ENCODE measurements at regions not wholly inside any gene's neighbourhood (a gene's known extent, or its start where the extent isn't known, plus 50 kb on each side); places are given as distances from the start of the nearest gene placed in this dataset.

- CTCF ChIA-PET, result interaction anchor here (0.6 to 1.3 kb wide), 12 partner anchors 9 to 745 kb away, joined by 3 to 6 read pairs (median 4); no protein-coding TSS in a partner anchor
- Mint-ChIP-seq H3K27me3 (peaks cover 2% of the 10 kb centered on the region), H3K27ac (no peak overlapping the region), H3K4me1 (peaks cover 15% of the 10 kb centered on the region), H3K4me3 (no peak overlapping the region), H3K9me3 (no peaks in the 10 kb centered on the region), H3K36me3 (ENCODE audit: low read depth) (no peaks in the 10 kb centered on the region)
- POLR2A ChIA-PET, result no interaction called here
- peak; percentile 68 for DNase-seq
Observed at GRCh38 chr14:32254952-32255679, 52.0 kb upstream of the RNU6-8 start.

- no peaks in the 10 kb centered on the region for H3K9me3 Mint-ChIP-seq
- H3K4me1 Mint-ChIP-seq, result peaks cover 18% of the 10 kb centered on the region
- no peak for DNase-seq
- H3K27me3 Mint-ChIP-seq, result peaks cover 2% of the 10 kb centered on the region
- H3K27ac Mint-ChIP-seq, result no peak overlapping the region
- no peak overlapping the region for H3K4me3 Mint-ChIP-seq
- no peaks in the 10 kb centered on the region for H3K36me3 Mint-ChIP-seq (ENCODE audit: low read depth)
- CTCF ChIA-PET, result no interaction called here
- POLR2A ChIA-PET, result no interaction called here
Observed at GRCh38 chr14:32255789-32256188, 52.7 kb upstream of the RNU6-8 start.

GRCh38 chr14:32256576-32256975, 53.5 kb upstream of the RNU6-8 start:
- DNase-seq, result no peak
- Mint-ChIP-seq H3K27ac (no peak overlapping the region), H3K4me1 (peaks cover 18% of the 10 kb centered on the region), H3K4me3 (no peak overlapping the region), H3K9me3 (no peaks in the 10 kb centered on the region), H3K36me3 (ENCODE audit: low read depth) (no peaks in the 10 kb centered on the region), H3K27me3 (peaks cover 2% of the 10 kb centered on the region)
- ChIA-PET POLR2A (no interaction called here), CTCF (no interaction called here)

GRCh38 chr14:32258336-32258993, 55.4 kb upstream of the RNU6-8 start:
- POLR2A ChIA-PET, result no interaction called here
- Mint-ChIP-seq H3K27me3 (no peaks in the 10 kb centered on the region), H3K9me3 (peaks cover 8% of the 10 kb centered on the region), H3K4me1 (peaks cover 18% of the 10 kb centered on the region), H3K36me3 (ENCODE audit: low read depth) (no peaks in the 10 kb centered on the region), H3K4me3 (no peak overlapping the region), H3K27ac (no peak overlapping the region)
- no peak for DNase-seq
- CTCF ChIA-PET, result no interaction called here

GRCh38 chr14:32259368-32260013, 56.4 kb upstream of the RNU6-8 start:
- Mint-ChIP-seq H3K36me3 (ENCODE audit: low read depth) (peaks cover 5% of the 10 kb centered on the region), H3K4me3 (no peak overlapping the region), H3K9me3 (peaks cover 16% of the 10 kb centered on the region), H3K4me1 (peaks cover 18% of the 10 kb centered on the region), H3K27me3 (peaks cover 5% of the 10 kb centered on the region), H3K27ac (peak overlapping the region; percentile 3)
- no peak for DNase-seq
- ChIA-PET CTCF (interaction anchor here (1.2 kb wide), 1 partner anchor 8 kb away, joined by 3 read pairs; no protein-coding TSS in a partner anchor), POLR2A (no interaction called here)

GRCh38 chr14:32263939-32264567, 61.0 kb upstream of the RNU6-8 start:
- no peak for DNase-seq
- H3K36me3 Mint-ChIP-seq (ENCODE audit: low read depth), result peaks cover 5% of the 10 kb centered on the region
- H3K27me3 Mint-ChIP-seq, result peaks cover 8% of the 10 kb centered on the region
- ChIA-PET POLR2A (no interaction called here), CTCF (interaction anchor here (1.8 kb wide), 1 partner anchor 9 kb away, joined by 4 read pairs; no protein-coding TSS in a partner anchor)
- H3K4me1 Mint-ChIP-seq, result peaks cover 13% of the 10 kb centered on the region
- H3K27ac Mint-ChIP-seq, result no peak overlapping the region
- peaks cover 18% of the 10 kb centered on the region for H3K9me3 Mint-ChIP-seq
- H3K4me3 Mint-ChIP-seq, result no peak overlapping the region

GRCh38 chr14:32265584-32265983, 62.5 kb upstream of the RNU6-8 start:
- DNase-seq, result no peak
- ChIA-PET POLR2A (no interaction called here), CTCF (interaction anchor here (0.6 kb wide), 1 partner anchor 1303 kb away, joined by 3 read pairs; no protein-coding TSS in a partner anchor)
- peaks cover 5% of the 10 kb centered on the region for H3K36me3 Mint-ChIP-seq (ENCODE audit: low read depth)
- peaks cover 2% of the 10 kb centered on the region for H3K4me1 Mint-ChIP-seq
- H3K27ac Mint-ChIP-seq, result no peak overlapping the region
- H3K9me3 Mint-ChIP-seq, result peaks cover 18% of the 10 kb centered on the region
- H3K27me3 Mint-ChIP-seq, result peaks cover 8% of the 10 kb centered on the region
- H3K4me3 Mint-ChIP-seq, result no peak overlapping the region

GRCh38 chr14:32277998-32278397, 51.1 kb upstream of the AKAP6 start:
- H3K27me3 Mint-ChIP-seq, result peaks cover 10% of the 10 kb centered on the region
- DNase-seq, result no peak
- H3K36me3 Mint-ChIP-seq (ENCODE audit: low read depth), result no peaks in the 10 kb centered on the region
- H3K27ac Mint-ChIP-seq, result no peak overlapping the region
- POLR2A ChIA-PET, result no interaction called here
- CTCF ChIA-PET, result no interaction called here
- H3K4me1 Mint-ChIP-seq, result no peaks in the 10 kb centered on the region
- H3K9me3 Mint-ChIP-seq, result no peaks in the 10 kb centered on the region
- no peak overlapping the region for H3K4me3 Mint-ChIP-seq

Data from activated CD4-positive, alpha-beta T cell treated with anti-CD3 and anti-CD28 coated beads, Interleukin-2, amount 10 ng/mL, durations not matched to agents 7 days and 5 days (primary cell).